ENCODE measurements at regions not wholly inside any gene's neighbourhood (a gene's known extent, or its start where the extent isn't known, plus 50 kb on each side); places are given as distances from the start of the nearest gene placed in this dataset.

- Histone ChIP-seq H3K36me3 (no peaks in the 10 kb centered on the region), H3K27me3 (no peaks in the 10 kb centered on the region), H3K9me3 (no peaks in the 10 kb centered on the region), H3K4me3 (no peak overlapping the region), H3K27ac (no peak overlapping the region), H3K4me1 (no peaks in the 10 kb centered on the region)
- DNase-seq (no peak), ATAC-seq (no peak)
- no peak for TF ChIP-seq CTCF (IDR thresholded peaks at IDR 0.05 in 4 of 5, conservative IDR thresholded peaks at IDR 0.05 in 1 of 5)
- no peak for TF ChIP-seq POLR2A (IDR thresholded peaks at IDR 0.05)
- in situ Hi-C loops (cut with MboI; ENCODE audit: low sequenced_read_pairs in 4 of 4) (no loop called here), intact Hi-C loops (cut with DNase I; ENCODE audit: low total_unique reads) (no loop called here)
Measured at GRCh38 chr2:128753800-128754199, 435.1 kb upstream of the HS6ST1 start.

DNA sequence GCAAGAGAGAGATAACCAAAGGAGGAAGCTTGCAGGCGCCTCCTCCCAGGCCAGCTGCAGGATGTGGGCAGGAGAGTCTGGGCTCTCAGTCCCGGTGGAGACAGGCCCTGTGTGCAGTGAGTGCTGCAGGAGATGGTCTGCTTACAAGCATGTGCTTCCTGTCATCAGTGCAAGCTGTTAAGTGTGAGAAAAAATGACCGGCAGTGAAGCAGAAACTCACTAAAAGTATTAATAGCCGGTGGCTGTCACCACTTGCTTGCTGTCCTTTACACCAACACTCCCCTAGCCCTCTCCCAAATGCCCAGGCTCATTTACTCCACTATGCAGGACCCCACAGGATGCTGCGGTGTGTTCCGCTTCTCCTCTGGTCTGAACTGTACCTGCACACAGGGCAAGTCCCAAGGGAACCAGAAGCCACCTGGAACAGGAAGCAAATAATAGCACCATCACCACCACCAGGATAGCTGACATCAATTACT is 435.6 kb upstream of the HS6ST1 start:
- TF ChIP-seq CTCF (IDR thresholded peaks at IDR 0.05 in 4 of 5, conservative IDR thresholded peaks at IDR 0.05 in 1 of 5) (no peak), POLR2A (IDR thresholded peaks at IDR 0.05) (no peak)
- Histone ChIP-seq H3K27ac (no peak overlapping the region), H3K36me3 (no peaks in the 10 kb centered on the region), H3K9me3 (no peaks in the 10 kb centered on the region), H3K4me1 (no peaks in the 10 kb centered on the region), H3K27me3 (no peaks in the 10 kb centered on the region), H3K4me3 (no peak overlapping the region)
- no peak for ATAC-seq
- intact Hi-C loops (cut with DNase I; ENCODE audit: low total_unique reads), result no loop called here
- DNase-seq, result no peak
- in situ Hi-C loops (cut with MboI; ENCODE audit: low sequenced_read_pairs in 4 of 4), result no loop called here

DNA sequence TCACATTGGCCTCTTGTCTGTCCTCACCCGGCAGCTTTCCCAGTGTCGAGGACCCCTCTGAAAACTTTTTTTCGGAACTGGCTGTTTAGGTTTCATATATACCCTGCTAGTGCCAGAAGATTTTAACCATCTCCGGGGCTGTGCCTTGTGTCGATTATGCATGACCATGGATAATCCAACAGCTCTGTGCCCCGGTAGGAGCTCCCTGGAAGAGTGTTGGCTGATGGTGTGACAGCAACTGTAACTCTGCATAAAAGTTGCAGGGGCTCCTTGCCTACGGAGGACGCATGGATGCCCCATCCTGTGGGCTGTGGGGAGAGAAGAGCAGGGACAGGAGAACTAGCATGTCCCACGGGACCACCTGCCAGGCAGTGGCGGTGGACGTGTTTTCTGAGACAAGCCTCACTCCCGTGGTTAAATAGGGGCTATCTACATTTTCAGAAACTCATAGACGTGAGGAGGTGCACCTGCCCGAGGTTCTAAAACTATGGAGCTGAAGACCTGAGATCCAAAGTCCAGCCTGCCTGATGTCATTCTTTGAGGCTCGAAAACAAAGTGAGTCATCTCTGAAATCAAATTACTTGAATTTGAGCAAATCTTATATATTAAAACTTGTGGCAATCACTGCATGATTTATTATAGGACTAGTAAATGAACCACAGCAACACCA is 437.2 kb upstream of the HS6ST1 start:
- in situ Hi-C loops (cut with MboI; ENCODE audit: low sequenced_read_pairs in 4 of 4) (no loop called here), intact Hi-C loops (cut with DNase I; ENCODE audit: low total_unique reads) (no loop called here)
- ATAC-seq (no peak), DNase-seq (no peak)
- no peaks in the 10 kb centered on the region for H3K9me3 ChIP-seq
- TF ChIP-seq CTCF (IDR thresholded peaks at IDR 0.05 in 4 of 5, conservative IDR thresholded peaks at IDR 0.05 in 1 of 5) (no peak), POLR2A (IDR thresholded peaks at IDR 0.05) (no peak)
- no peak overlapping the region for H3K27ac ChIP-seq
- H3K27me3 ChIP-seq, result no peaks in the 10 kb centered on the region
- H3K4me1 ChIP-seq, result no peaks in the 10 kb centered on the region
- H3K4me3 ChIP-seq, result peak overlapping the region in 1 of 4 donors; percentile 29
- no peaks in the 10 kb centered on the region for H3K36me3 ChIP-seq

DNA sequence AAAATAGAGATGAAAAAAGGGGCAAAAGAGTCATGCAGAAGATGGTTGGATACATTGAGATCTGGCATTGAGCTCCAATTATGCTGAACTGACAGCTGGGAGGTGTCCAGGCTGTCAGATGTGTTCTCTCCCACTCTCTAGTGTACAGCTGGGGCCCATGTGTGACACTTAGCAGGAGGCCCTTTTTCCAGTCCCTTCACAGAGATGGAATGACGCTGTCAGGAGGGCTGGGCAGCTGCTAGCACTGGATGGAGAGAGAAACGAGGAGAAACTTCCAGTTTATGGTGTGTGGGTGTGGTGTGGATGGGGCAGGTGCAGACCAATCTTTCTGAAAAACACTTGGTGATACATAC is 437.7 kb upstream of the HS6ST1 start:
- H3K4me1 ChIP-seq, result no peaks in the 10 kb centered on the region
- DNase-seq (no peak), ATAC-seq (no peak)
- in situ Hi-C loops (cut with MboI; ENCODE audit: low sequenced_read_pairs in 4 of 4) (no loop called here), intact Hi-C loops (cut with DNase I; ENCODE audit: low total_unique reads) (no loop called here)
- TF ChIP-seq POLR2A (IDR thresholded peaks at IDR 0.05) (no peak), CTCF (IDR thresholded peaks at IDR 0.05 in 4 of 5, conservative IDR thresholded peaks at IDR 0.05 in 1 of 5) (no peak)
- no peaks in the 10 kb centered on the region for H3K36me3 ChIP-seq
- no peak overlapping the region for H3K27ac ChIP-seq
- H3K9me3 ChIP-seq, result no peaks in the 10 kb centered on the region
- no peak overlapping the region for H3K4me3 ChIP-seq
- H3K27me3 ChIP-seq, result no peaks in the 10 kb centered on the region

DNA sequence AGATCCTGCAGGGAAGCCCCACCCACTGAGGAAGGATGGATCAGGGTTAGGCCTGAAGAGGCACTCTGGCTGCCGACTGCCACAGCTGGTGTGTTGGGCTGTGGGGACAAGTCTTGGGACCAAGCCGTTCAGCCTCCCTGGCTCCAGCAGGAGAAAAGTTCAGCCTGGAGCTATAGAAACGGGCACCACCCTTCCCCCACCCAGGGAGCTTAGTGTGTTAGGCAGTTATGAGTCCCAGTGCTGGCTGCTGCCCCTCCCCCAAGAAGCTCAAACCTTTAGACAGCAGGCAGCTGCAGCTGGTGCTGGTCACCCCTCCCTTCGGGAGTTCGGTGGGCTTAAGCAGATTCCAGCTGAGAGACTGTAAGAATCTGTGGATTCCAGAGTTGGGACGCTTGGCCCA is 447.1 kb upstream of the HS6ST1 start:
- H3K9me3 ChIP-seq, result no peaks in the 10 kb centered on the region
- H3K27ac ChIP-seq, result no peak overlapping the region
- no peaks in the 10 kb centered on the region for H3K27me3 ChIP-seq
- no peaks in the 10 kb centered on the region for H3K36me3 ChIP-seq
- H3K4me1 ChIP-seq, result no peaks in the 10 kb centered on the region
- in situ Hi-C loops (cut with MboI; ENCODE audit: low sequenced_read_pairs in 4 of 4) (no loop called here), intact Hi-C loops (cut with DNase I; ENCODE audit: low total_unique reads) (no loop called here)
- H3K4me3 ChIP-seq, result no peak overlapping the region
- no peak for TF ChIP-seq POLR2A (IDR thresholded peaks at IDR 0.05)
- no peak for TF ChIP-seq CTCF (IDR thresholded peaks at IDR 0.05 in 4 of 5, conservative IDR thresholded peaks at IDR 0.05 in 1 of 5)
- ATAC-seq (no peak), DNase-seq (no peak)
